Peyer's patch (tissue), 4 donors: ENCODE measurements at regions not wholly inside any gene's neighbourhood (a gene's known extent, or its start where the extent isn't known, plus 50 kb on each side); places are given as distances from the start of the nearest gene placed in this dataset.

Experiments
- POLR2A ChIP-seq, 2 donors: fragments of 450-650 bp; IDR thresholded peaks; one replicate each; pipeline ENCODE4 v1.5.1; 2017; ENCODE audit warnings: antibody characterized with exemption in 2 of 2, mild to moderate bottlenecking in 2 of 2, moderate library complexity in 2 of 2
- TF ChIP-seq, protein P1 (sequence below), 6 experiments: fragments of 450-650 bp in 4 of 6; fragments of 200-600 bp in 2 of 6; sonication (generic) in 1 of 6; IDR thresholded peaks; one replicate each; pipeline ENCODE4 v1.5.1; 2017 to 2019; ENCODE audit warnings: antibody characterized with exemption in 6 of 6, mild to moderate bottlenecking in 3 of 6, moderate library complexity in 1 of 6

DNA sequence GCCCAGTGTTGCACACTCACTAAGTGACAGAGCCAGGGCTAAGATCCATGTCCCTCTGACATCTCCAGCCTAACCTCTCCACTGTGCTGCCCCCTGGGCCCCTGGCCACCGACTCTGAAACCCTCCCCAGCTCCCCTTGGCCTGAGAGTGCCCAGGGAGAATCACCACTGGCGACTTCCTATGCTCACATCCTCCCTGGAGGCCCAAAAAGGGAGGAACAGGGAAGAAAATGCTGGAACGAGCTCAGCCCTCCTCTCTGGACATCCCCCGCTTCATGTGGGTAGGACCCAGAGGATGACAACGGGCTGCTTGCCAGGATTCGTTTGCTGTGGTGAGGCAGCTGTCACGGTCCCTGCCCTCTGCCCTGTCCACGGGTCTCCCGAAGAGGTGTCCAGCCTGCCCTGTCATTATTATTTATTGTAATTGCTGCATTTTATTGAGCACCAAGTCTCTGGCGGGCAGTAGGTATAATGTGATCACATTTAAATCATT is 153.5 kb upstream of the RPL38 start:
- TF ChIP-seq, protein P1, sequence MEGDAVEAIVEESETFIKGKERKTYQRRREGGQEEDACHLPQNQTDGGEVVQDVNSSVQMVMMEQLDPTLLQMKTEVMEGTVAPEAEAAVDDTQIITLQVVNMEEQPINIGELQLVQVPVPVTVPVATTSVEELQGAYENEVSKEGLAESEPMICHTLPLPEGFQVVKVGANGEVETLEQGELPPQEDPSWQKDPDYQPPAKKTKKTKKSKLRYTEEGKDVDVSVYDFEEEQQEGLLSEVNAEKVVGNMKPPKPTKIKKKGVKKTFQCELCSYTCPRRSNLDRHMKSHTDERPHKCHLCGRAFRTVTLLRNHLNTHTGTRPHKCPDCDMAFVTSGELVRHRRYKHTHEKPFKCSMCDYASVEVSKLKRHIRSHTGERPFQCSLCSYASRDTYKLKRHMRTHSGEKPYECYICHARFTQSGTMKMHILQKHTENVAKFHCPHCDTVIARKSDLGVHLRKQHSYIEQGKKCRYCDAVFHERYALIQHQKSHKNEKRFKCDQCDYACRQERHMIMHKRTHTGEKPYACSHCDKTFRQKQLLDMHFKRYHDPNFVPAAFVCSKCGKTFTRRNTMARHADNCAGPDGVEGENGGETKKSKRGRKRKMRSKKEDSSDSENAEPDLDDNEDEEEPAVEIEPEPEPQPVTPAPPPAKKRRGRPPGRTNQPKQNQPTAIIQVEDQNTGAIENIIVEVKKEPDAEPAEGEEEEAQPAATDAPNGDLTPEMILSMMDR (IDR thresholded peaks at IDR 0.05), result no peak
- TF ChIP-seq POLR2A (IDR thresholded peaks at IDR 0.05), result no peak
